PC-9 (cell line): ENCODE measurements at regions not wholly inside any gene's neighbourhood (a gene's known extent, or its start where the extent isn't known, plus 50 kb on each side); places are given as distances from the start of the nearest gene placed in this dataset.

Source experiments
- BruUV-seq: library from RNA; stranded (reverse); fragments of 400-500 nt; replicated peaks from 2 replicates; lab custom pipeline; 2021; lab: Mats Ljungman, UMichigan
- CTCF ChIA-PET: fragments of 300-600 bp; sonication (Branson Sonifier 250); formaldehyde crosslinking; loops from one replicate; lab custom pipeline; 2022; ENCODE audit warnings: antibody characterized with exemption; lab: Charles Lee
- POLR2A ChIA-PET: fragments of 300-600 bp; sonication (Branson Sonifier 250); formaldehyde crosslinking; loops from one replicate; lab custom pipeline; 2022; ENCODE audit warnings: antibody characterized with exemption; ENCODE audit not compliant: unreplicated experiment; lab: Charles Lee
- DNase-seq, 2 experiments: peaks; one replicate each; pipeline versions ENCODE4 v3.0.0 to v3.0.0-alpha.2; 2015 to 2022; ENCODE audit warnings: mixed read lengths in 1 of 2
- H2AFZ ChIP-seq: fragments of 200-600 bp; sonication (generic); 2 replicates; pipeline ENCODE4 v1.8.1; 2017; ENCODE audit warnings: antibody characterized with exemption
- H3F3A ChIP-seq: fragments of 200-600 bp; sonication (generic); 2 replicates; pipeline ENCODE4 v1.8.1; 2017; ENCODE audit warnings: antibody characterized with exemption, mild to moderate bottlenecking, low read depth; ENCODE audit not compliant: insufficient read depth
- H3K27ac ChIP-seq: fragments of 200-600 bp; sonication (generic); 2 replicates; pipeline ENCODE4 v1.6.1; 2016; ENCODE audit warnings: mixed run types
- H3K27me3 ChIP-seq: fragments of 200-600 bp; sonication (generic); 2 replicates; pipeline ENCODE4 v1.6.1; 2016; ENCODE audit warnings: low read depth, mixed run types; ENCODE audit not compliant: insufficient read depth
- H3K36me3 ChIP-seq: fragments of 200-600 bp; sonication (generic); 2 replicates; pipeline ENCODE4 v1.6.1; 2016; ENCODE audit warnings: low read depth, mixed run types
- H3K4me1 ChIP-seq: fragments of 200-600 bp; sonication (generic); replicated peaks from 2 replicates; pipeline ENCODE4 v1.6.1; 2016; ENCODE audit warnings: mixed run types; ENCODE audit not compliant: insufficient read depth
- H3K4me2 ChIP-seq: fragments of 200-600 bp; sonication (generic); 2 replicates; pipeline ENCODE4 v1.6.1; 2017; ENCODE audit warnings: mixed run types
- H3K4me3 ChIP-seq: fragments of 200-600 bp; sonication (generic); 2 replicates; pipeline ENCODE4 v1.6.1; 2016; ENCODE audit warnings: mixed run types
- H3K79me2 ChIP-seq: fragments of 200-600 bp; sonication (generic); 2 replicates; pipeline ENCODE4 v1.6.1; 2017; ENCODE audit warnings: low read depth, mixed run types
- H3K9me2 ChIP-seq: fragments of 200-600 bp; sonication (generic); 2 replicates; pipeline ENCODE4 v1.8.1; 2017; ENCODE audit warnings: mild to moderate bottlenecking; ENCODE audit not compliant: insufficient read depth
- H3K9me3 ChIP-seq: fragments of 200-600 bp; sonication (generic); 2 replicates; pipeline ENCODE4 v1.8.1; 2016; ENCODE audit warnings: low read depth; ENCODE audit not compliant: insufficient read depth
- H4K20me1 ChIP-seq: fragments of 200-600 bp; sonication (generic); 2 replicates; pipeline ENCODE4 v1.8.1; 2017; ENCODE audit not compliant: insufficient read depth
- CTCF ChIP-seq: fragments of 200-600 bp; sonication (generic); conservative IDR thresholded peaks from 2 replicates; pipeline ENCODE4 v1.6.1; 2017; ENCODE audit warnings: mixed run types, antibody characterized with exemption, mild to moderate bottlenecking, moderate library complexity
- EZH2 ChIP-seq: fragments of 200-600 bp; sonication (generic); IDR thresholded peaks from 2 replicates; pipeline ENCODE4 v1.8.0; 2017; ENCODE audit warnings: antibody characterized with exemption, low read depth
- intact Hi-C: fragments of 100-400 bp; cut with micrococcal nuclease; formaldehyde crosslinking; loops from one replicate; pipeline ENCODE4 v1.10.0; 2022; ENCODE audit not compliant: unreplicated experiment

- TF ChIP-seq CTCF (no peak), EZH2 (no peak)
- Histone ChIP-seq H3K4me2 (no peak overlapping the region), H4K20me1 (no peaks in the 10 kb centered on the region), H3K4me3 (no peak overlapping the region), H3K36me3 (no peaks in the 10 kb centered on the region), H3K27me3 (no peaks in the 10 kb centered on the region), H3K9me2 (no peaks in the 10 kb centered on the region), H3K79me2 (no peaks in the 10 kb centered on the region), H2AFZ (no peak overlapping the region), H3F3A (no peaks in the 10 kb centered on the region), H3K4me1 (no peaks in the 10 kb centered on the region), H3K9me3 (no peaks in the 10 kb centered on the region), H3K27ac (no peak overlapping the region)
- BruUV-seq = no TSS peak
- no peak for DNase-seq
- POLR2A ChIA-PET = no interaction called here
- intact Hi-C loops = no loop called here
- CTCF ChIA-PET = no interaction called here
Measured at GRCh38 chr16:7849841-7850240, 517.2 kb downstream of the RBFOX1 start.

GRCh38 chr16:7843261-7843660 is 510.6 kb downstream of the RBFOX1 start:
- no peaks in the 10 kb centered on the region; the same call in 1 of the 2 replicates for H4K20me1 ChIP-seq
- H3F3A ChIP-seq = no peaks in the 10 kb centered on the region
- no peaks in the 10 kb centered on the region for H3K9me2 ChIP-seq
- no peaks in the 10 kb centered on the region for H3K9me3 ChIP-seq
- POLR2A ChIA-PET = no interaction called here
- H3K79me2 ChIP-seq = no peaks in the 10 kb centered on the region
- no peak for TF ChIP-seq CTCF
- no peak for TF ChIP-seq EZH2
- DNase-seq = no peak
- no peak overlapping the region for H3K4me3 ChIP-seq
- H3K4me1 ChIP-seq = no peaks in the 10 kb centered on the region
- intact Hi-C loops = no loop called here
- H2AFZ ChIP-seq = no peak overlapping the region
- H3K4me2 ChIP-seq = no peak overlapping the region
- H3K27ac ChIP-seq = no peak overlapping the region
- no peaks in the 10 kb centered on the region; the same call in 1 of the 2 replicates for H3K27me3 ChIP-seq
- CTCF ChIA-PET = no interaction called here
- no peaks in the 10 kb centered on the region for H3K36me3 ChIP-seq
- BruUV-seq = no TSS peak

GRCh38 chr16:7839568-7839967 is 506.9 kb downstream of the RBFOX1 start:
- Histone ChIP-seq H3K27me3 (no peaks in the 10 kb centered on the region; the same call in 1 of the 2 replicates), H3K27ac (no peak overlapping the region), H3K4me3 (no peak overlapping the region), H3K79me2 (no peaks in the 10 kb centered on the region), H3K4me1 (no peaks in the 10 kb centered on the region), H4K20me1 (no peaks in the 10 kb centered on the region; the same call in 1 of the 2 replicates), H3K9me3 (no peaks in the 10 kb centered on the region), H3F3A (no peaks in the 10 kb centered on the region), H2AFZ (no peak overlapping the region), H3K36me3 (no peaks in the 10 kb centered on the region), H3K4me2 (no peak overlapping the region), H3K9me2 (no peaks in the 10 kb centered on the region)
- intact Hi-C loops = no loop called here
- ChIA-PET POLR2A (no interaction called here), CTCF (no interaction called here)
- BruUV-seq = no TSS peak
- no peak for DNase-seq
- no peak for TF ChIP-seq EZH2
- TF ChIP-seq CTCF = no peak
